ENCODE measurements at regions not wholly inside any gene's neighbourhood (a gene's known extent, or its start where the extent isn't known, plus 50 kb on each side); places are given as distances from the start of the nearest gene placed in this dataset.

GRCh38 chr6:8213995-8214394 lies 111.6 kb upstream of the EEF1E1 start:
- no peak for DNase-seq

- no peak for DNase-seq
Measured at GRCh38 chr6:8212720-8213434, 110.5 kb upstream of the EEF1E1 start.

- DNase-seq = no peak
Measured at GRCh38 chr6:8207869-8208191, 105.5 kb upstream of the EEF1E1 start.

- DNase-seq = no peak
Measured at GRCh38 chr6:8207191-8207868, 105.0 kb upstream of the EEF1E1 start.

GRCh38 chr6:8203337-8203736 lies 101.0 kb upstream of the EEF1E1 start:
- no peak for DNase-seq

GRCh38 chr6:8201679-8202078 lies 99.3 kb upstream of the EEF1E1 start:
- no peak for DNase-seq

- DNase-seq = no peak
Measured at GRCh38 chr6:8200255-8200654, 97.9 kb upstream of the EEF1E1 start.

- DNase-seq = no peak
Measured at GRCh38 chr6:8195714-8196102, 93.4 kb upstream of the EEF1E1 start.

- DNase-seq = no peak
Measured at GRCh38 chr6:8195040-8195713, 92.8 kb upstream of the EEF1E1 start.

GRCh38 chr6:8194490-8194889 lies 92.1 kb upstream of the EEF1E1 start:
- no peak for DNase-seq

GRCh38 chr6:8193541-8193940 lies 91.2 kb upstream of the EEF1E1 start:
- DNase-seq = no peak

GRCh38 chr6:8192597-8192996 lies 90.2 kb upstream of the EEF1E1 start:
- DNase-seq = no peak

GRCh38 chr6:8192067-8192466 lies 89.7 kb upstream of the EEF1E1 start:
- DNase-seq = no peak

- DNase-seq = no peak
Measured at GRCh38 chr6:8191629-8192028, 89.3 kb upstream of the EEF1E1 start.

GRCh38 chr6:8187209-8187608 lies 84.9 kb upstream of the EEF1E1 start:
- no peak for DNase-seq

- no peak for DNase-seq
Measured at GRCh38 chr6:8182902-8183665, 80.7 kb upstream of the EEF1E1 start.

GRCh38 chr6:8181951-8182845 lies 79.8 kb upstream of the EEF1E1 start:
- DNase-seq = no peak

GRCh38 chr6:8181160-8181881 lies 79.0 kb upstream of the EEF1E1 start:
- no peak for DNase-seq

GRCh38 chr6:8180327-8181159 lies 78.2 kb upstream of the EEF1E1 start:
- no peak for DNase-seq

GRCh38 chr6:8177721-8178120 lies 75.4 kb upstream of the EEF1E1 start:
- no peak for DNase-seq

Measured in activated CD4-positive, alpha-beta T cell treated with anti-CD3 and anti-CD28 coated beads, Interleukin-2, amount 50 U/mL, for 1 hour (primary cell).